ENCODE measurements at regions not wholly inside any gene's neighbourhood (a gene's known extent, or its start where the extent isn't known, plus 50 kb on each side); places are given as distances from the start of the nearest gene placed in this dataset.
"Not testable (repeated sequence)": the region's sequence is repeated elsewhere in the genome, so short reads cannot be mapped to it uniquely, and the experiment has no call there.

DNA sequence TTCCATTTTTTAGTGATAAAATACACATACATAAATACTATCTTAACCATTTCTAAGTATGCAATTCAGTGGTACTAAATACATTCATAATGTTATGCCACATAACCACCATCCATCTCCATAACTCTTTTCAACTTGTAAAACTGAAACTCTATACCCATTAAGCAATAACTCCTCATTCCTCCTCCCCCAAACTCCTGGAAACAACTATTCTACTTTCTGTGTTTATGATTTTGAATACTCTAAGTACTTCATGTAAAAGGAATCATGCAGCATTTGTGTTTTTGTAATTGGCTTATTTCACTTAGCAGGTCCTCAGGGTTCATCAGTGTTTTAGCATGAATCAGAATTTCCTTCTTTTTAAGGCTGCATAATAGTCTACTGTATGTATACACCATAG, 131.8 kb downstream of the TES start:
- no peak for DNase-seq

DNA sequence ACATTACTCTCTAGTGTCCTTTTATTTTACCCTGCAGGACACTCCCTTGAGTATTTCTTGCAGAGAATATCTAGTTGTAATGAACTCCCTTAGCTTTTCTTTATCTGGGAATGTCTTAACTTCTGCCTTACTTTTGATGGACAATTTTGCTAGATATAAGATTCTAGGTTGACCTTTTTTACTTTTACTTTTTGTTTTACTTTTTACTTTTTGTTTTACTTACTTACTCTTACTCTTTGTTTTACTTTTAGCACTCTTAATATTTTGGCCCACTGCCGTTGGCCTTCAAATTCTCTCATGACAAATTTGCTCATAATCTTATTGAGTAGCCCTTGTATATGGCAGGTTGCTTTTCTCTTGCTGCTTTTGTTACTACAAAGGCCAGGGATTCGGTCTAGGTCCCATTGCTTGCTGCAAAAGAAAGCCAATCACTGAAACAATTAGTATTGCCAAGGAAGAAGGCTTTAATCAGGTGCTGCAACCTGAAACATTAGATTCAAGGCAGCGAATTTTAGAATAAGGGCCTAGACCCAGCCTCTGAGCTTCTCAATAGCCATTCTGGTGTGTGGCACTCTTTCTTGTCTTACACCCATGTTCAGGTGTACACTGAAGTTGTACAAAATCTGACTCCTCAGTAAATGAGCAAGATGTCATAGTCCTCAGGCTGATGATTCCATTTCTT, 137.0 kb downstream of the TES start:
- no peak for DNase-seq

DNA sequence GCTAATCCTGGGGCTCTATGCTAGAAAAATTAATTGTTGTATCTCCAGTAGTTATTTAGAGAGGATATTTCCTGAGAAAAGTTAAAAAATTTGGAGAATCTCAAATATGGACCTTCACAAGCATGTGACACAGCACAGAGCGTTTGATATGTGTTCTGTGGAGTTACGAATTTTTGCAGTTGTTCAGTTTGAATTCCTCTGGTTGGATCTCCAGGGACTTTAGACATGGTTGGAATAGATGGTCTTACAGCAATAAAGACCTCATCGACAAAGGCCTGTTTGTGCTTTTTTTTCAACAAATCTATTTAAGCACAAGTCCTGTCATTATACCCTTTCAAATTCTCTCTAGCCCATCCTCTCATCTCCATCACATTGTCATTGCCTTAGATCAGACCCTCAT, 138.0 kb downstream of the TES start:
- no peak for DNase-seq

DNA sequence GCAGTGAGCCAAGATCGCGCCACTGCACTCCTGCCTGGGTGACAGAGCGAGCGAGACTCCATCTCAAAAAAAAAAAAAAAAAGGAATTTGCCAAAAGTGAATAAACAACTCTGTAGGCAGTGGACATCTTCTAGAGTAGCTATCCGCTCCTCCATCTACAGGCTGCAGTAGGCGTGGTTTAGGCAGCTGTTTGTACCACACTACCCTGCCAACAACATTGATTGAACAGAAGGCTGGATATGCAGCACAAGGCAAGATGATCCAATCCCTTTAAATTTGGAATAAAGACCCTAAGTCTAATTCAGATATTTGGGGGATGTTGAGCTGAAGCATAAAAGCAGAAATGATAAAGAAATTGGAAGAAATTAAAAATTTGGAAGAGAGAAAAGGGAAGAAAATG, 141.6 kb downstream of the TES start:
- no peak for DNase-seq

DNA sequence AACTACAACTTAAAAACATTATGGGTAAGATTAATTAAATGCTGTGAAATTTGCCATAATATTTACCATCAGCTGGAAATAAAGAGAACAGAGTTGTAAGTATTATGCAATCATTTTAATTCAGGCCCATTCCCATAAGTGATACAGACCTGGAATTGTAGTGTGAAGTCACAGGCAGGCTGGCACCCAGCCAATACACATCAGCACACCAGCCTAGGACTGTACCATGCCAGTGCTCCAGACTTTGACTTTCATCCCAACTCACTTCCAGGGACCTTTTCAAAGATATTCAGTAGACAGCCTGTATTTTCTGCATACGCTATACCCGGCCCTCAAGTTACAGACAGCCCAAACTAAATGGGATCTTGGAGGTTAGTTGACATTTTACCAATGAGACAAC, 143.3 kb downstream of the TES start:
- no peak for DNase-seq

DNA sequence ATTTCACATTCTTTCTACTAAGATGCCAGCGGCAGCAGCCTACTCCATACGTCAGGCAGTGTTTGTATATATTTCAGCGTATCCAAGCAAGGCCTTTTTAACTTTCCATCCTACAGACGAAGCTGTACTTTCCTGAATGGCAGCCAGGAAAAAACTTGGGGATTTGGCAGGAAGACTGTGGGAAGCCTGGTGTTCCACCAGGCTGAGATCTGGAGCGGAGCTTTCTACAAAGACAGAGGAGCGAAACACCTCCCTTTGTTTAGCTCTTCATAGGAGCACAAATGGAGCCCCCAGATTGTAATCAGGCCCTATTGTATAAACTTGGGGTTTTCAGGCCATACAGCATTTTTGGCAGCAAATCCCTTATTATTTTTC, 143.8 kb downstream of the TES start:
- no peak for DNase-seq

DNA sequence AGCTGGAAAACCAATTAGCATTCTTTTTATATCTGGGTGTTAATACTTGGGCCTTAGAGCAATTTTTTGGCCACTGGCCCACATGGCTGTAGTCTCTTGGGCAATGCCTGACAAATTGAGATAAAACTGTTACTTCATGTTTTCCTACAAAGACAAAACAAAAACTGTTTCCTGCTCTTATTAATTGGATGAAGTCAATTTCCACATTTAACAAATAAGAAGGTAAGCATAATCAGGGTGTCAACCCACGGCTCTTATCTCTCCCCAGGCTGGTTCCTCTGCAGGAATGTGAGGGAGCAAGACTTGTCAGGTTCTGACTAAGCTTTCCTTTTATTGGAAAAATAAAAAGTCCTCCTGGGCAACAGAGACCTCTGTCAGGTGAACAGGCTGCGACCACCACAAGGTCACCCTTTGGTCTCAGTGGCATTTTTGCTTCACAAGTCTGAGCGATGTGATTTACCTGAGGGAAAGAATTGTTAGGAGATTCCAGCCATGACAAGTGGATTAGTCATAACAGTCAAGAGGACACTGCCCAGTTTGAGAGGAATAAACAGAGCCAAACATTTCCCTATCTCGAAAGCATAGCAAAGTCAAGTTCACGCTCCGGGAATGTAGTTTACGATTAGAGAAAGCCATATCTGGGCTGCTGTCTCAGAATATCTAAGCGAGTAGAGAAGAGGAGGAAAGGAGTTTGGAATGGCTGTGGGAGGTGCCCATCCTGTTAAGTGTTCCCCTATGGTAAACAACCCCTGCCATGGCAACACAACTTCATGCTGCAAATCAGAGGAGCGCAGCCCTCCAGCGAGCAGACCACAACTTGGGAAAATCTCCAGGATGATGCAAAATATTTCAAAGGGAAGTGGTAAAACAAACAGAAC, 144.4 kb downstream of the TES start:
- DNase-seq, result peak; percentile 67

DNA sequence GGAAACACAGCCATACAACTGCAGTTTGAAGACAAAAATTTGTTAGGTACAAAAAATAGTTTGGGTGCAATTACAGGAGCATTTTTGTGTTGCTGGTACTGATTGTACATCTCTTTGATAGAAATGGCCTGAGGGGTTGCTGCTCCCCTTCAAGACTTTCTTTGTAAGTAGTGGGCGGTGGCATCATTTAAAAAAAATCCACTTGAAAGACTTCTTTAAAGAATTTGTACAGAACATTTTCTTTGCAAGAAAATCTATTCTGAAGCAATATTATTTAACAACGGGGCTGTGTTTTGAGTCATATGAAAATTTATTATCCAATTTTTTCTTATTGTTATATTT, 144.1 kb upstream of the CAV2 start:
- no peak for DNase-seq

DNA sequence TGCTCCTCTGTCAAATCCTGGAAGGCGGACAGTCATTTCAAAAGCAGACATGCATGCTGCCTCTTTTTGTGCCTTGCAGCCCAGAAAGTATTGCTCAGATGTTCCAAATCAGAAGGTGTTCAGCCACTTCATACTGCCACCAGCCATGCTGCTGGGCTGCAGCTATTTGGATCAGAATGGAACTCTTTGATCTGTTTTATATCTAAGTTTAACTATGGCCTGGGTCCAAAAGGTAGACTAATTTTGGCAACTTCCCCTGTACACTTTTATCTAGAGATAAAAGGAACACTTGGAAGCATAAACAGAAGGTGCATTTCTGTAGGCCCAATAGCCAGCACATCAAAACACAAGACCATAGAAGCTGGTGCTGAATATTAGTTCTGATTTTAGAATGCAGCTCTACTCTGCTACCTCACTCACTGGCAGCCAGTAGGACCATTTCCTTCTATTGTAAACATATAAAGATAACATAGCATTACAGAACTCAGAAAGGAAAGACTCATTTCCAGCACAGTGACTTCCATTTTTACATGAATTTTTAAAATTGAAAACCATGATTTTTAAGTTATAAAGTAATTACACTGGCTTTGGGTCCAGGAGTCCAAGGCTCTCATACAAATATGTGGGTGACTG, 143.1 kb upstream of the CAV2 start:
- no peak for DNase-seq

DNA sequence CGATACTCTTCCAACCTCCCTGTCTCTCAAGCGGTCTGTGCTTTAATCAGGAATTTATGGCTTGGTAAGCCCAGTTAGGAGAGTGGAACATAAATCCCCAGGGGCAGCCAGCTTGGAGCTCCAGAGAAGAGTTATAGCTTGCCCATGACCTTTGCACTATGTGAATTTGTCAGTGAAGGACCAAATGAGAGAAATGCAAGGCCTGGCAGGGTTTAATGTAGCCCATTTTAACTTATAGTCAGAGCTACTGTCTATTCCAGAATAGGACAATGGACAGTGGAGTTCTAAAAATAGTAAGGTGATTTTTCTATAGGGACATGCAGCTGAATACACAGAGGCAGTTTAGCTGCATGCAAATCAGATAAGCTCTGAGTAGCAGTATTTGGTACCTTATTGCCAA, 142.6 kb upstream of the CAV2 start:
- DNase-seq, result no peak

DNA sequence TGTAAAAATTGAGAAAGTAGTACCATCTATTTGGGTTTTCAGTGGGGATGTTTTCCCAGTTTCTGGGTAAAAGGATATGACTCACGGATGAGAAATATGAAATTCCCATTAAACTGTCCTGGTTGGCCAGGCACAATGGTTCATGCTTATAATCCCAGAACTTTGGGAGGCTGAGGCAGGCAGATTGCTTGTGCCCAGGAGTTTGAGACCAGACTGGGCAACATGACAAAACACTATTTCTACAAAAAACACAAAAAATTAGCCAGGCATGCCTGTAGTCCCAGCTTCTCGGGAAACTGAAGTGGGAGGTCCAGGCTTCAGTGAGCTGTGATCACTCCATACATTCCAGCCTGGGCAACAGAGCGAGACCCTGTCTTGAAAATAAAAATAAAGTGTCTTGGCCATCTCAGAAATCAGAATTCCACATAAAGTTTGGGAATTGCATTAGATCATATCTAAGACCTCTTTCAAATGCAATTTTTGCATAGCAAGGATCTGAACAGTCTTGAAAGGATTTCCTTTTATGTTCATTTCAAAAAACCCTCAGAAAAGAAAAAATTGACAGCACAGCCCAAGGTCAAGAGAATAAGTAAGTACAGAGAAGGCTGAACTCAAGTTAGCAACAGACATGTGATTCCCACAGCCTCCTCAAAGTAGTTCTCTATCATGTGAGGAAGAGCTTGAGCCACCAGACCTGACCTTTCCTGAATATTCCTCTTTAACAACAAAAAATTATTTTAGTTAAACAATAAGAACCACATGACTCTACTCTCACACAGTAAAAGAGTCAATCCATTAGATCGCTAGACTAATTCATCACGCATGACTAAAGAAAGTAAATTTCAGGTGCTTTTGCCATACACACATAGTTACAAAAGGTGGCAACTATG, 141.5 kb upstream of the CAV2 start:
- DNase-seq, result no peak

DNA sequence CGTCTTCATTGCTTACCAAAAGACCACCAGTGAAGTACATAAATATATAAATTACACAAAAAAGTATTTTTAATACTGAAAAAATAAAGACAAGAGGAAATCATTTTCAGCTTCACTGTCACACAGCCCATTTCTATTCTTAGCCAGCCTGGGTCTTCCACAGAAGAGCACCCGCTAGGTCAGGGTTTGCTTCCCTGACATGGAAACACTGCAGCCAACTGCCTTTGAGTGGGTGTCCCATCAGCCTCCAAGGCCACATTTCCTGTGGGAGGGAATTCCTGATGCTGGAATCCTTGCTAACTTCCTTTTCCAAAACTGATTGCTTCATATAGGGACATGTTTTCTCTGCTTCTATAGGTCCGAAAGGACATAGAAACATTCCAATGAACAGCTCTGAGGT, 137.8 kb upstream of the CAV2 start:
- DNase-seq, result no peak

DNA sequence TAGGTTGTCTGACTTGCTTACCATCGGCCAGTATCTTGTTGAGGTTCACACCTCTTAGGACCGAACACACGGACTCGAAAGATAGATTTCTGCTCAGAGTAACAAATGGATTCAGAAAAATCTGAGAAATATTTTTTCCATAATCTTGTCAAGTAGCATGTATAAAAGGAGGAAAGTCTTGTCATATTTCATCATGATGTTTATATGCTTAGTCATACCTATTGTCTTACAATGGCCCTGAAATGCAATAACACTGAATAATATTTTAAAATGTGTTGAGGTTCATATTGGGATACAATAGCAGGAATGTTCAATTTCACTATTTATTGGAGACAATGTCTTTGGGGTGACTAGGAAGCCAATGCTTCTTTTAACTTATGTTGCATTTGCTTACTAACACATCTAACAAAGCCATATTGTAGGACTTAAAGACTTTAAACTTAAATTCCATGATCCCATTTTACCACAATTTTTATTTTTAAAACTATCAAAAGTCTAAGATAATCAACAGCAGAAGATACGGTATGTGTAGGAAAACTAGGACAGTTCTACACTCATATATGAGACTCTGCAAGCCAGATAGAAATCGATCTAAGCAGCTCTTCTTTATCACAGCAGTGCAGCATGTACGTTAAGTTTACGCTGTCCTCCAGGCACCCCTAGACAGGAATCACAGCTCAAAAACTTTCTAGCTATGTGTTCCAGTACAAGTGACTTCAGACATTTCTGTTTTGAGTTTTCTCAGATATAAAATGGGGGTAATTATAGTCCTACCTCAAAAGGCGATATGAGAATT, 135.7 kb upstream of the CAV2 start:
- DNase-seq, result no peak

DNA sequence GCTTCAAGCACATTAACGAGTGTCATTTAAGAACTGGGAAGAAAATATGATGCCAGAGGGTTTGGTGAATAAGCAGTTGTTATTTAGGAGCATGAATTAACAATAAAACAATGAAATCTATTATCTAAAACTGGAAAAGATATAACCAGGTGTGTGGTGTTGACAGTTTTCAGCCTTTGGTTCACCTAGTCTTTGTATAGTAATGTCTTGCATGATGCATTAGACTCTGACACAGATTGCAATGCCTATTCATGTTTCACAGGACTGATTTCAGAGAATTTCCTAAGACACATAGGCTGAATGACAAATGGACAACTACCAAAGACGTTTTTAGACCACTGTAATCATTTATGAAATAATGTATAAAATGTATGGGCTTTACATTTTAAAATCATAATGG, 135.1 kb upstream of the CAV2 start:
- no peak for DNase-seq

DNA sequence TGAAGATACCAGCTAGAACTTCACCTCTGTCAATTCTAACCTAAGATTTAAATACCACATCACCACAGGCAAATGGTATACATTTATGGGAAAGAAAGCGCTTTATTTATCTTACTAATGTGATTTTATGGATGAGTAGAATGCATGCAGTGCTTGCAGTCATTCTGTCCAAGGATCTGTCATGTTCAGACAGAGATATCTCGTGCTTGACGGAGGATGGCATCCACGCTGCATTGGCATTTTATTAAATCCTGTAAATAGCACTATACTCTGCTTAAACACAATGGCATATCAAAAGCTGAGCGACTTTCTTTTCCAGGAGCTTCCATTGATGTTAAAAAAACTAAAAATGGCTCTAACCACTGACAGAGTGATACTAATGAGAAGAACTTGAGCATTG, 133.7 kb upstream of the CAV2 start:
- no peak for DNase-seq

DNA sequence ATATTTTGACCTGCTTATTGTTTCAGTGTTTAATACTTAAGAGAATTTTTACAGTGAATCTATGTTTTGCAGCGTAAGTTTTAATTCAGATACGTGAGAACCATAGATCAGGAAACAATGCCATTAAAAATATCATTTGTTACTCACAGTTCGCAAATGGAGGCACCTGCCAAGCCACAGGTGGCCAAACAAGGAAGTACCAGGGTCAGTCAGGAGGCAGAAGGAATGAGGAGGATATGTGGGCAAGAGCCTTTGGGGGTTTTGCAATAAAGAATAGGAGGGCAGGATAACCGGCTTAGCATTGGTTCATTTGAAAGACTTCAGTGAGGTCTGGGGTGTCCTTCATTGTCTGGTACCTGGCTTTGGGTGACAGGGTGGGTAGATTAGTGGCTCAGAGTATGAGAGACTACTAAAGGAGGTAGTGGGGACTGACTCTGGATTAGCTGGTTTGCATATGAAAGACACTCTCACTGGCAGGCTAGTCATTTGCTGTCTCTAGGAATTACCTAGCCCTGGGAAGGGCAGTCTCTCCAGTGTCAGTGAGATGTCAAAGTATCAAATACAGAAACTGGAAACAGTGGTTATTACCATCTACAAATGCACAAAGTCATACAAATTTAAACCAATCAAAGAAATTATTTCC, 132.2 kb upstream of the CAV2 start:
- DNase-seq, result no peak

DNA sequence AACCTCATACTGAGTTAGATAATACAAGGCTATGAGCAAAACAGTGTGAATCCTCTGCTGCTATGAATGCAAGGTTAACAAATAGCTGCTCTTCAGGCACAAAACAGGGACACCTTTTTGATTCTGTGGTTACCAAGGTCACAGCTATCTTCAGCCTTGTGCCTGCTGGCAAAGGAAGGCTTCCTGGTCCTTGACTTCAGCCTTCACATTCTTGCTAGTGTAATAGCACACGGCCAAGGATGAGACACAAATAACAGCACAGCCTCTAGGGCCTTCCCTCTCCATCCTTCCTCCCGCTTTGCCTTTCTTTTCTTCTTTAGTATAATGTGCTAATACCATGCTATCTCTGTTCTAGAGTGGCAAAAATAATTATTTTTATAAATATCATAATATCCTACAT, 130.6 kb upstream of the CAV2 start:
- no peak for DNase-seq

DNA sequence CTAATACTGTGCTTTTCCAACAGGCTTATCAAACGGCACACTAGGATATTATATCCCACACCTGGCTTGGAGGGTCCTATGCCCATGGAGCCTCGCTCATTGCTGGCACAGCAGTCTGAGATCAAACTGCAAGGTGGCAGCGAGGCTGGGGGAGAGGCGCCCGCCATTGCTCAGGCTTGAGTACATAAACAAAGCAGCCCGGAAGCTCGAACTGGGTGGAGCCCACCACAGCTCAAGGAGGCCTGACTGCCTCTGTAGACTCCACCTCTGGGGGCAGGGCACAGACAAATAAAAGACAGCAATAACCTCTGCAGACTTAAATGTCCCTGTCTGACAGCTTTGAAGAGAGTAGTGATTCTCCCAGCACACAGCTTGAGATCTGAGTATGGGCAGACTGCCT, 128.0 kb upstream of the CAV2 start:
- DNase-seq, result not testable (repeated sequence)

DNA sequence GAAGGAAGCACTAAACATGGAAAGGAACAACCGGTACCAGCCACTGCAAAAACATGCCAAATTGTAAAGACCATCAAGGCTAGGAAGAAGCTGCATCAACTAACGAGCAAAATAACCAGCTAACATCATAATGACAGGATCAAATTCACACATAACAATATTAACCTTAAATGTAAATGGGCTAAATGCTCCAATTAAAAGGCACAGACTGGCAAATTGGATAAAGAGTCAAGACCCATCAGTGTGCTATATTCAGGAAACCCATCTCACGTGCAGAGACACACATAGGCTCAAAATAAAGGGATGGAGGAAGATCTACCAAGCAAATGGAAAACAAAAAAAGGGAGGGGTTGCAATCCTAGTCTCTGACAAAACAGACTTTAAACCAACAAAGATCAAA, 126.3 kb upstream of the CAV2 start:
- not testable (repeated sequence) for DNase-seq

DNA sequence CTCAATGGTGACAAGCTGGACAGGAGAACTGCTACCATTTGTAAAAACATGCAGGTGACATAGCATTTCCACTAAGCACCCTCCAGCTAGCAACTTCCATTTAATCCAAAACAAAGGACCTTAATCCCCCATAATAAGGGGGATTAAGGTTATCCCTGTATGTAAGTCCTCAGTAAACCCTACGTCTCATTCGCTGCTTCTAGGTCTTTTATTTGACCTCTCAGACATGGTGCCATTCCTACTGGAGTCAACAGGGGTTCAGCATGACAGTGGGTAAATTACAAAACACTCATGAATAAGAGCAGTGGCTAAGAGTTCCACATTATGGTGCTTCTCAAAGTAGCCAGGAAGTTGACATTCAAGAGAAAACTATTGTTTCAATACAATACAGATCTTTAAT, 121.8 kb upstream of the CAV2 start:
- DNase-seq, result no peak

DNA sequence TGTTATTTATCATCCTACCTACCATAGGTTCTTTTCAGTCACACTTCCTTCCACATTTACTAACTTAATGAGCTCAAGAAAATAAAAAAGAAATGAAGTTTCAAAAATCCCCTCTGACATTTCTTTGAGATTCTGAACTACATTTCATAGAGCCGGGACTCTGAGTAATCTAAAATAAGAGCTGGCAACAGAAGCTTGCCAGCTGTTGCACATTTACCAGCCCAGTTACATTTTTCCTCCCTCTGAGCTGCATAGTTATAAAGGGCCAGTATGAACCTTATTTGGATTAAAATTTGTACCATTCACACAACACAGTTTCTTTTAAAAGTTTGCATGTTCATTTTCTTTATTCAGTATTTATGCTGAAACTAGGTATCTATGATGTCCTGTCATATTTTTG, 119.5 kb upstream of the CAV2 start:
- no peak for DNase-seq

DNA sequence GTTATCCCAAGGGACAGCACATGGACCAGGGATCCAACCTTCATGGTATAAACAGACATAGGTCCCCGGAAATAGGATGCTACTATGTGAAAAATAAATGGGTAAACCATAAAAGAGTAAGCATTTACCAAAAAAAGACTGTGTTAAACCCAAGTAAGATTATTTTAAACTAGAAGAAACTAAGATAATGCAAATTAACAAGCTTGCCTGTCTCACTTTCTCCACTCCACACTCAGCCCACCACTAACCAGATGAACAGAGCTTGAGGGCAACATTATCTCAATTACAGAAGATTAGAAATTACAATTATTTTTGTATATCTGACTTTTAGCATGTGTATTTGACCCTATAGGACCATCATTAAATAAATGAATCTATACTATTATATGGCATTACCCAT, 117.2 kb upstream of the CAV2 start:
- DNase-seq, result no peak
